A549 (cell line): ENCODE measurements at regions not wholly inside any gene's neighbourhood (a gene's known extent, or its start where the extent isn't known, plus 50 kb on each side); places are given as distances from the start of the nearest gene placed in this dataset.

ENCODE experiments used
- ATAC-seq, 2 experiments: fragments of 200-7000 bp in 1 of 2; fragments of >200 bp in 1 of 2; cut with Nextera tagmentation in 1 of 2; cut with Tn5 transposase in 1 of 2; 3 replicates each; pipeline versions ENCODE4 v1.8.0 to v1.9.1; 2018 to 2020; ENCODE audit warnings: mild to moderate bottlenecking in 1 of 2, moderate library complexity in 1 of 2
- CTCF ChIA-PET: fragments of 300-600 bp; sonication (Branson Sonifier 250); formaldehyde crosslinking; extraction: SDS; loops from one replicate; lab custom pipeline; 2021; ENCODE audit warnings: antibody characterized with exemption, inconsistent platforms; lab: Yijun Ruan, JAX
- POLR2A ChIA-PET: fragments of 350-600 bp; formaldehyde crosslinking; extraction: SDS; loops from one replicate; lab custom pipeline; 2021; ENCODE audit warnings: antibody characterized with exemption, inconsistent platforms; lab: Yijun Ruan, JAX
- DNase-seq, 2 experiments: peaks; one replicate each; pipeline versions ENCODE4 v3.0.0 to v3.0.0-alpha.2; 2011 to 2016; ENCODE audit warnings: low read depth in 1 of 2, low spot score in 1 of 2
- FAIRE-seq: peaks from 2 replicates; lab custom pipeline; 2011; peaks lifted over from hg19 to GRCh38; lab: Jason Lieb, UNC
- H3K27ac ChIP-seq, 2 experiments: fragments of >200 bp; sonication (Bioruptor Twin); formaldehyde crosslinking; 3 replicates each; pipeline ENCODE4 v1.5.1; 2016 to 2017
- H3K4me1 ChIP-seq: fragments of >200 bp; sonication (Bioruptor Twin); formaldehyde crosslinking; 3 replicates; pipeline ENCODE4 v1.6.1; 2016
- H3K4me2 ChIP-seq: fragments of >200 bp; sonication (Bioruptor Twin); formaldehyde crosslinking; 3 replicates; pipeline ENCODE4 v1.6.1; 2016
- H3K4me3 ChIP-seq: fragments of >200 bp; sonication (Bioruptor Twin); formaldehyde crosslinking; 3 replicates; pipeline ENCODE4 v1.5.1; 2016
- H3K9me3 ChIP-seq: fragments of >200 bp; sonication (Bioruptor Twin); formaldehyde crosslinking; 3 replicates; pipeline ENCODE4 v1.6.1; 2016
- BHLHE40 ChIP-seq: IDR thresholded peaks from 2 replicates; pipeline ENCODE4 v1.6.1; 2012; ENCODE audit warnings: low read depth, low read length, inconsistent platforms
- CBX8 ChIP-seq: fragments of 200-600 bp; sonication (generic); IDR thresholded peaks from 2 replicates; pipeline ENCODE4 v1.6.1; 2016
- CEBPB ChIP-seq, 2 experiments: fragments of >200 bp in 1 of 2; sonication (Bioruptor Twin) in 1 of 2; formaldehyde crosslinking in 1 of 2; IDR thresholded peaks; 2 replicates each; pipeline ENCODE4 v1.6.1; 2012 to 2016
- EHF ChIP-seq: fragments of 250-450 bp; sonication (Bioruptor Pico); IDR thresholded peaks from 2 replicates; pipeline ENCODE4 v1.5.0; 2020; ENCODE audit warnings: mild to moderate bottlenecking
- EP300 ChIP-seq, 2 experiments: fragments of >200 bp; sonication (Bioruptor Twin); formaldehyde crosslinking; IDR thresholded peaks; 2 replicates in 1 of 2; 3 replicates in 1 of 2; pipeline ENCODE4 v1.6.1; 2016 to 2017
- FOSL2 ChIP-seq, 2 experiments: fragments of 450-650 bp in 1 of 2; fragments of >200 bp in 1 of 2; sonication (Bioruptor Twin) in 1 of 2; formaldehyde crosslinking; IDR thresholded peaks; 2 replicates each; pipeline versions ENCODE4 v1.5.0 to v1.6.1; 2016 to 2020; ENCODE audit warnings: mild to moderate bottlenecking in 1 of 2, moderate library complexity in 1 of 2
- FOXS1 ChIP-seq: fragments of 250-450 bp; sonication (Bioruptor Pico); IDR thresholded peaks from 2 replicates; pipeline ENCODE4 v1.5.0; 2020; ENCODE audit warnings: mild to moderate bottlenecking, moderate library complexity
- GATA3 ChIP-seq: IDR thresholded peaks from 2 replicates; pipeline ENCODE4 v1.6.1; 2012; ENCODE audit warnings: borderline replicate concordance
- HDAC2 ChIP-seq: fragments of 200-600 bp; sonication (generic); IDR thresholded peaks from 2 replicates; pipeline ENCODE4 v1.6.1; 2016
- HEYL ChIP-seq: fragments of 250-450 bp; sonication (Bioruptor Pico); IDR thresholded peaks from 2 replicates; pipeline ENCODE4 v1.8.0; 2021; ENCODE audit warnings: mild to moderate bottlenecking, moderate library complexity
- HOXA7 ChIP-seq: fragments of 250-450 bp; sonication (Bioruptor Pico); IDR thresholded peaks from 2 replicates; pipeline ENCODE4 v1.5.0; 2020; ENCODE audit warnings: mild to moderate bottlenecking, moderate library complexity
- HOXB13 ChIP-seq: fragments of 250-450 bp; sonication (Bioruptor Pico); IDR thresholded peaks from 2 replicates; pipeline ENCODE4 v1.5.0; 2020; ENCODE audit warnings: low read depth, mild to moderate bottlenecking, moderate library complexity
- MAFK ChIP-seq: fragments of 450-650 bp; IDR thresholded peaks from 2 replicates; pipeline ENCODE4 v1.6.1; 2014; ENCODE audit not compliant: partially characterized antibody
- MYC ChIP-seq: IDR thresholded peaks from 2 replicates; pipeline ENCODE4 v1.6.1; 2012; ENCODE audit warnings: mild to moderate bottlenecking, inconsistent platforms, low read length, improper control_type of control experiment, borderline replicate concordance
- PHF8 ChIP-seq: fragments of 200-600 bp; sonication (generic); IDR thresholded peaks from 2 replicates; pipeline ENCODE4 v1.6.1; 2016; ENCODE audit warnings: low read depth, mild to moderate bottlenecking, antibody characterized with exemption, moderate library complexity, borderline replicate concordance
- RFX5 ChIP-seq: fragments of 450-650 bp; IDR thresholded peaks from 2 replicates; pipeline ENCODE4 v1.7.1; 2014; ENCODE audit warnings: antibody characterized with exemption, mild to moderate bottlenecking, moderate library complexity
- RNF2 ChIP-seq: fragments of 200-600 bp; sonication (generic); IDR thresholded peaks from 2 replicates; pipeline ENCODE4 v1.6.1; 2016; ENCODE audit warnings: low read depth, mild to moderate bottlenecking, antibody characterized with exemption, moderate library complexity, borderline replicate concordance
- SMC3 ChIP-seq: fragments of >200 bp; sonication (Bioruptor Twin); formaldehyde crosslinking; IDR thresholded peaks from 3 replicates; pipeline ENCODE4 v1.6.1; 2018; ENCODE audit warnings: inconsistent platforms
- SREBF2 ChIP-seq: fragments of 450-650 bp; IDR thresholded peaks from 2 replicates; pipeline ENCODE4 v1.6.1; 2014; ENCODE audit warnings: mild to moderate bottlenecking, moderate library complexity
- TP53 ChIP-seq: fragments of 250-450 bp; sonication (Bioruptor Pico); IDR thresholded peaks from 2 replicates; pipeline ENCODE4 v1.5.0; 2021; ENCODE audit warnings: mild to moderate bottlenecking, moderate library complexity
- ZFP36 ChIP-seq: fragments of 450-650 bp; IDR thresholded peaks from 2 replicates; pipeline ENCODE4 v1.6.1; 2014; ENCODE audit warnings: borderline replicate concordance; ENCODE audit not compliant: partially characterized antibody
- ZSCAN20 ChIP-seq: fragments of 250-450 bp; sonication (Bioruptor Pico); IDR thresholded peaks from 2 replicates; pipeline ENCODE4 v1.8.0; 2022; ENCODE audit warnings: mild to moderate bottlenecking, moderate library complexity
- WGBS: methylation state at CpG from one replicate; pipeline ENCODE4 v1.1.6; 2017; ENCODE audit errors: missing lambda C conversion rate; 5-methylcytosine and 5-hydroxymethylcytosine counted together
- TF ChIP-seq, protein P1 (sequence below): fragments of 250-450 bp; sonication (Bioruptor Pico); IDR thresholded peaks from 2 replicates; pipeline ENCODE4 v1.5.0; 2021; ENCODE audit warnings: mild to moderate bottlenecking, moderate library complexity, borderline replicate concordance

DNA sequence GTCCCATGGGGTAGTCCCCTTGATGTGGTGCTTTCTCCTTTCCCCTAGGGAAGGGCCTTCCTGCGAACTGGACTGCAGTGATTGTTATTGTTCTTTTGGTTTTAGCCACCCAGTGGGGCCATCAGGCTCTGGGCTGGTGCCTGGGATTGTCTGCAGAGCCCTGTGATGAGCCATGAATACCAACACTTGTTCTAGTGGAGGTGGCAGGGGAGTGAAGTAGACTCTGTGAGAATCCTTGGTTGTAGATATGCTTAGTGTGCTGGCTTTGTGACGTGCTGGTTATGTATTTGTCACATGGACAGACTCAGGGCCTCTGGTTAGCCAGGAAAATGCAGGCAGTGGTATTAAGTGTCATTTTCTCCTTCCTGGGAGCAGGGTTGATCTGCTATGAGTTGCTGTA lies 51.8 kb upstream of the NDUFB4 start:
- 43% methylated on average over 2 of the region's 2 CpGs for WGBS
- no peak for ATAC-seq
- peaks cover 24% of the 10 kb centered on the region for H3K9me3 ChIP-seq
- ChIA-PET CTCF (interaction anchor here (3.6 to 10.7 kb wide), 2 partner anchors 12 to 16 kb away, joined by 15 to 73 read pairs; no protein-coding TSS in a partner anchor), POLR2A (no interaction called here)
- no peak overlapping the region for H3K4me3 ChIP-seq
- TF ChIP-seq TP53 (CRISPR knock-in tag) (no peak), EHF (no peak), MYC (no peak), CEBPB (IDR thresholded peaks at IDR 0.05) (no peak), HOXB13 (CRISPR knock-in tag) (no peak), GATA3 (no peak), ZFP36 (no peak), HOXA7 (CRISPR knock-in tag) (no peak), CBX8 (no peak), MAFK (no peak), FOSL2 (IDR thresholded peaks at IDR 0.05) (no peak), FOSL2 (CRISPR knock-in tag; IDR thresholded peaks at IDR 0.05) (no peak), RNF2 (no peak), SREBF2 (no peak)
- no peaks in the 10 kb centered on the region for H3K4me1 ChIP-seq
- H3K27ac ChIP-seq: no peak overlapping the region
- no peak for FAIRE-seq
- no peak overlapping the region for H3K4me2 ChIP-seq
- DNase-seq: no peak

DNA sequence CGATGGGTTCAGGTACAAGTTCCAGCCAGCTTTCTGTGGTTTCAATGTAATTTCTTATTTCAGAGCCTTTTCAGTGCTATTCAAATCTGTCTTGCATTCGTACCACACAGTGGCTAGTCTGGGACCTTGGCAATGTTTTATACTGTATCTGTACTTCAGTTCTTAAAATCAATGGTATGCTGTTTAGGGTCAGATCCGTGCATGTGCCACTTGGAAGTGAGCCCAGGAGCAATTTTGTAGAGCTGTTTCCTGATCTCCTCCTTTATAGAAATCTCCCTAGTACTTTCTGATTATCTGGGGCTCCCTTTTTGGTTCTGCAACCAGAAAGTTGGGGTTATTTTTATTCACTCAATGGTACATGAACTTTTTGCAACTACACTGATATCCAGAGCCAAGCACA lies 59.5 kb upstream of the NDUFB4 start:
- 8% methylated on average over 3 of the region's 3 CpGs for WGBS
- DNase-seq (no peak), ATAC-seq (no peak), FAIRE-seq (no peak)
- no peak for TF ChIP-seq CEBPB (IDR thresholded peaks at IDR 0.05)
- TF ChIP-seq FOXS1: no peak
- no peak for TF ChIP-seq TP53 (CRISPR knock-in tag)
- no peak for TF ChIP-seq PHF8
- no peak for TF ChIP-seq RFX5
- TF ChIP-seq HDAC2: no peak
- TF ChIP-seq ZSCAN20: no peak
- no peak for TF ChIP-seq BHLHE40
- no peak for TF ChIP-seq FOSL2 (IDR thresholded peaks at IDR 0.05)
- TF ChIP-seq FOSL2 (CRISPR knock-in tag; IDR thresholded peaks at IDR 0.05): no peak
- no peak overlapping the region for H3K4me2 ChIP-seq
- H3K4me1 ChIP-seq: no peaks in the 10 kb centered on the region
- POLR2A ChIA-PET: no interaction called here
- no peak overlapping the region for H3K27ac ChIP-seq
- CTCF ChIA-PET: no interaction called here
- H3K4me3 ChIP-seq: no peak overlapping the region
- peaks cover 38% of the 10 kb centered on the region for H3K9me3 ChIP-seq

- Histone ChIP-seq H3K4me2 (no peak overlapping the region), H3K4me3 (no peak overlapping the region)
- ChIA-PET CTCF (no interaction called here), POLR2A (no interaction called here)
- FAIRE-seq: no peak
- no peak for ATAC-seq
- no peak for DNase-seq
- TF ChIP-seq EP300 (IDR thresholded peaks at IDR 0.05): no peak
- TF ChIP-seq HEYL: no peak
- TF ChIP-seq, protein P1, sequence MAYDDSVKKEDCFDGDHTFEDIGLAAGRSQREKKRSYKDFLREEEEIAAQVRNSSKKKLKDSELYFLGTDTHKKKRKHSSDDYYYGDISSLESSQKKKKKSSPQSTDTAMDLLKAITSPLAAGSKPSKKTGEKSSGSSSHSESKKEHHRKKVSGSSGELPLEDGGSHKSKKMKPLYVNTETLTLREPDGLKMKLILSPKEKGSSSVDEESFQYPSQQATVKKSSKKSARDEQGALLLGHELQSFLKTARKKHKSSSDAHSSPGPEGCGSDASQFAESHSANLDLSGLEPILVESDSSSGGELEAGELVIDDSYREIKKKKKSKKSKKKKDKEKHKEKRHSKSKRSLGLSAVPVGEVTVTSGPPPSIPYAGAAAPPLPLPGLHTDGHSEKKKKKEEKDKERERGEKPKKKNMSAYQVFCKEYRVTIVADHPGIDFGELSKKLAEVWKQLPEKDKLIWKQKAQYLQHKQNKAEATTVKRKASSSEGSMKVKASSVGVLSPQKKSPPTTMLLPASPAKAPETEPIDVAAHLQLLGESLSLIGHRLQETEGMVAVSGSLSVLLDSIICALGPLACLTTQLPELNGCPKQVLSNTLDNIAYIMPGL (CRISPR knock-in tag): no peak
- no peak for TF ChIP-seq RFX5
- TF ChIP-seq SMC3: no peak
- TF ChIP-seq FOXS1: no peak
- no peak for TF ChIP-seq FOSL2 (IDR thresholded peaks at IDR 0.05)
- no peak for TF ChIP-seq FOSL2 (CRISPR knock-in tag; IDR thresholded peaks at IDR 0.05)
- TF ChIP-seq, all 56 proteins: peak for 0
- 32% methylated on average over 2 of the region's 2 CpGs for WGBS
- H3K9me3 ChIP-seq: peaks cover 11% of the 10 kb centered on the region; the same call in 2 of the 3 replicates
- H3K4me1 ChIP-seq: no peaks in the 10 kb centered on the region
- no peak overlapping the region for H3K27ac ChIP-seq
Measured at GRCh38 chr3:120532969-120533368, 63.2 kb upstream of the NDUFB4 start.
